Lung (tissue), 11 donors: ENCODE measurements at regions not wholly inside any gene's neighbourhood (a gene's known extent, or its start where the extent isn't known, plus 50 kb on each side); places are given as distances from the start of the nearest gene placed in this dataset.

Experiments used
- ATAC-seq: fragments of 200-7000 bp; cut with Tn5 transposase; one replicate; pipeline ENCODE4 v1.9.1; 2020; ENCODE audit warnings: moderate number of reproducible peaks; ENCODE audit not compliant: insufficient read depth, low FRiP score
- DNase-seq, 3 donors: peaks; one replicate each; pipeline ENCODE4 v3.0.0-alpha.2; 2013 to 2017
- H3K27ac ChIP-seq, 2 donors: one replicate each; pipeline ENCODE4 v1.5.1; 2013; ENCODE audit warnings: mild to moderate bottlenecking in 2 of 2, moderate library complexity in 2 of 2, control low read depth in 1 of 2, inconsistent platforms in 1 of 2, low read depth in 1 of 2, low read length in 1 of 2
- H3K27me3 ChIP-seq, 3 donors: one replicate each; pipeline ENCODE4 v1.5.1; 2013; ENCODE audit warnings: low read length in 2 of 3; ENCODE audit not compliant: control insufficient read depth in 3 of 3, insufficient read depth in 3 of 3
- H3K36me3 ChIP-seq, 4 donors: one replicate each; pipeline ENCODE4 v1.5.1; 2013; ENCODE audit warnings: low read length in 4 of 4, mild to moderate bottlenecking in 1 of 4, moderate library complexity in 1 of 4; ENCODE audit not compliant: control insufficient read depth in 4 of 4, insufficient read depth in 4 of 4
- H3K4me1 ChIP-seq, 5 donors: one replicate each; pipeline ENCODE4 v1.5.1; 2013; ENCODE audit warnings: low read length in 5 of 5, mild to moderate bottlenecking in 2 of 5, moderate library complexity in 1 of 5; ENCODE audit not compliant: control insufficient read depth in 5 of 5, insufficient read depth in 5 of 5
- H3K4me3 ChIP-seq: one replicate; pipeline ENCODE4 v1.5.1; 2013; ENCODE audit warnings: mild to moderate bottlenecking, control low read depth, moderate library complexity
- H3K9ac ChIP-seq, 2 donors: one replicate each; pipeline ENCODE4 v1.5.1; 2013; ENCODE audit warnings: low read length in 2 of 2, control low read depth in 1 of 2; ENCODE audit not compliant: insufficient read depth in 1 of 2
- H3K9me3 ChIP-seq, 4 donors: one replicate each; pipeline ENCODE4 v1.5.1; 2013; ENCODE audit warnings: low read length in 3 of 4, mild to moderate bottlenecking in 1 of 4, moderate library complexity in 1 of 4; ENCODE audit not compliant: control insufficient read depth in 4 of 4, insufficient read depth in 3 of 4
- WGBS, 2 donors: extraction: QIAGEN DNeasy Blood & Tissue Kit; methylation state at CpG; one replicate each; pipeline ENCODE4 v1.1.7; 2013; 5-methylcytosine and 5-hydroxymethylcytosine counted together
- TF ChIP-seq, protein P1 (sequence below): IDR thresholded peaks from 2 replicates; pipeline ENCODE4 v1.5.1; 2012; ENCODE audit warnings: mild to moderate bottlenecking; ENCODE audit errors: control extremely low read depth, extremely low read depth
- donor health status: control.
- donor health status: control.
- donor health status: Bipolar disorder and iron deficiency.
- donor health status: healthy.
- donor health status: DM: yes; HTN: yes; CAD: no.

DNA sequence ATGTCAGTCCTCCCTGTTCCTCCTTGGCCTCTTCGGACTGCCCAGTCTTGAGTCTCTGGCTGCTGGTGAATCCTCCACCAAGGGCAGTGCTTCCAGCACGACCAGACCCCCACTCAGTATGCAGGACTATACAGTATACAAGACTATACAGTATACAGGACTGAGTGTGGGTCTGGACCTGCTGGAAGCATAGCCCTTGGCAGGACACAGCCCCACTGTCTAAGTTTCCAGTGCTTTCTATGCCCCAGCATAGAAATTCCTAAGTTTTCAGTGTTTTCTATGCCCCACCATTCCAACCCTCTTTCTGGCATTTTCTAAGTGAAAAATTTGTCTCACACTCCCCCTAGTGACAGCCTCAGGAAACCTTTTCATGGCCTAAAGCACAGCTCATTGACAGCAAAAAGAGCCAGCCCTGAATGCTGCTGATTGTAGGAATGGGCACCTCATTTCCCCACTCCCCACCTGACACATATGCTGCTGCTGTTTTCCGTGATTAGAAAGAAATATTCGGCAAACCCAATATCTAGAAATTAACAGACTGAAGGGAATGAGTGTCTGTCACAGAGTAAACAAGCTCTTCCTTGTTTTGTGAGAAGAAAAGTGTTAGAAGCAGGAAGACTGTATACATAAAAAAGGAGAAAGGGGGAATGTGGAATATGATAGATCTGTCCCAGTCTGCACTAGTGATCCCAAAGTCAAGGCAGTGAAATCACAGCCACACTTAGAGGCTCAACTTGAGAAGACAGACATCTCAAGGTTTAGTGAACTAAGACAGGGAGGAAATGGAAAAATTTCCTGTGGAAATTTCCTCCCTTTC lies 206.9 kb downstream of the IBTK start:
- Histone ChIP-seq H3K9ac (no peak overlapping the region), H3K4me3 (no peak overlapping the region), H3K27ac (no peak overlapping the region), H3K4me1 (peaks cover 0 to 1% (median 0%) of the 10 kb centered on the region in 5 donors), H3K9me3 (no peaks in the 10 kb centered on the region), H3K36me3 (no peaks in the 10 kb centered on the region), H3K27me3 (no peaks in the 10 kb centered on the region)
- ATAC-seq (peak; percentile 73), DNase-seq (peak; percentile 39 to 78 (median 72))
- TF ChIP-seq, protein P1, sequence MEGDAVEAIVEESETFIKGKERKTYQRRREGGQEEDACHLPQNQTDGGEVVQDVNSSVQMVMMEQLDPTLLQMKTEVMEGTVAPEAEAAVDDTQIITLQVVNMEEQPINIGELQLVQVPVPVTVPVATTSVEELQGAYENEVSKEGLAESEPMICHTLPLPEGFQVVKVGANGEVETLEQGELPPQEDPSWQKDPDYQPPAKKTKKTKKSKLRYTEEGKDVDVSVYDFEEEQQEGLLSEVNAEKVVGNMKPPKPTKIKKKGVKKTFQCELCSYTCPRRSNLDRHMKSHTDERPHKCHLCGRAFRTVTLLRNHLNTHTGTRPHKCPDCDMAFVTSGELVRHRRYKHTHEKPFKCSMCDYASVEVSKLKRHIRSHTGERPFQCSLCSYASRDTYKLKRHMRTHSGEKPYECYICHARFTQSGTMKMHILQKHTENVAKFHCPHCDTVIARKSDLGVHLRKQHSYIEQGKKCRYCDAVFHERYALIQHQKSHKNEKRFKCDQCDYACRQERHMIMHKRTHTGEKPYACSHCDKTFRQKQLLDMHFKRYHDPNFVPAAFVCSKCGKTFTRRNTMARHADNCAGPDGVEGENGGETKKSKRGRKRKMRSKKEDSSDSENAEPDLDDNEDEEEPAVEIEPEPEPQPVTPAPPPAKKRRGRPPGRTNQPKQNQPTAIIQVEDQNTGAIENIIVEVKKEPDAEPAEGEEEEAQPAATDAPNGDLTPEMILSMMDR = peak; percentile 40
- 40 to 51% methylated on average over 4 of the region's 4 CpGs for WGBS, 2 donors

DNA sequence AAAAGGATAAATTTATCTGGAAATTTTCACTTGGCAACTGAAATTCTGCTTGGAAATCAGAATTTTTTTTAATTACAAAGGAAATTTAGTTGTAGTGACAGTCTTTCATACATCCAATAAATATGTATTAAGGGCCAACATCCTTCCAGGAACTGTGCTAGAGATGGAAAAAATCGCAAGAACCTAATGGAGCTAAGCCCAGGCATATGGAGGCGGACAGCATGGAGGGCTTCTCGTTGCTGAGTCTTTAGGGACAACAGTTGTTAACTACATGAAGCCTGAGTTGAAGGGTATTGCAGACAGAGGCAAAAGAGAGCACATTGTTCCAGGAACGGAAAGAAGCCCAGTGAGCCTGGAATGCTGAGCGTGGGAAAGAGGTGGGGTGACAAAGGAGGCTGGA lies 208.9 kb downstream of the IBTK start:
- H3K4me1 ChIP-seq = peaks cover 0 to 5% (median 1%) of the 10 kb centered on the region in 5 donors
- no peak for DNase-seq
- H3K27ac ChIP-seq = no peak overlapping the region
- H3K36me3 ChIP-seq = no peaks in the 10 kb centered on the region
- H3K4me3 ChIP-seq = no peak overlapping the region
- H3K27me3 ChIP-seq = no peaks in the 10 kb centered on the region
- no peak for ATAC-seq
- no peaks in the 10 kb centered on the region for H3K9me3 ChIP-seq
- H3K9ac ChIP-seq = no peak overlapping the region
- 90 to 96% methylated on average over 5 of the region's 5 CpGs for WGBS, 2 donors
- TF ChIP-seq, protein P1 = no peak

DNA sequence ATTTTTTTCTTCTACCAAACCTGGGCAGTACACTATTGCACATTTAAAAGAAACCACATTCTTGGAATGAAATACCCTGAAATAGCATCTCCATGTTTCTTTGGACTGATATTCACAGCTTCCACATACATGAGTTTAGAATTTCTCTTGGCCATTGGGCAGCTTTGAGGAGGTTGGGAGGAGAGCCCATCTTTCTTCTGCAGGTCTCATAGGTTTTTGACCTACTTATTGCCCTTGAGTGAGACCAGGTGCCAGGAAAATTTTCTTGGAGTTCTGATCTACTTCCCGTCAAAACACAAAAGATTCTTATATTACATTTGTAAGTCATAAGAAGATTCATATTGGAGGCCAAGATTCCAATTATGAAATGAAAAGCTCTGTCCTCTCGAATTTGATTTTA lies 212.0 kb downstream of the IBTK start:
- Histone ChIP-seq H3K4me3 (no peak overlapping the region), H3K27ac (no peak overlapping the region), H3K4me1 (peaks cover 0 to 5% (median 3%) of the 10 kb centered on the region in 5 donors), H3K9me3 (no peaks in the 10 kb centered on the region), H3K36me3 (no peaks in the 10 kb centered on the region), H3K27me3 (no peaks in the 10 kb centered on the region), H3K9ac (no peak overlapping the region)
- TF ChIP-seq, protein P1 = no peak
- ATAC-seq (no peak), DNase-seq (no peak)
- WGBS, 2 donors = 87 to 91% methylated on average over 2 of the region's 2 CpGs
